ENCODE measurements at regions not wholly inside any gene's neighbourhood (a gene's known extent, or its start where the extent isn't known, plus 50 kb on each side); places are given as distances from the start of the nearest gene placed in this dataset.
"Not testable (repeated sequence)": the region's sequence is repeated elsewhere in the genome, so short reads cannot be mapped to it uniquely, and the experiment has no call there.

GRCh38 chr14:105602799-105603793, 76.7 kb downstream of the TMEM121 start:
- no peak for ATAC-seq
- intact Hi-C loops (cut with DNase I): no loop called here
- no peaks in the 10 kb centered on the region for H3K27me3 ChIP-seq
- no peak for FAIRE-seq
- no peak for TF ChIP-seq CTCF (IDR thresholded peaks at IDR 0.05)
- WGBS, 2 donors: 87% methylated on average over 6 of the region's 6 CpGs
- H3K36me3 ChIP-seq: no peaks in the 10 kb centered on the region
- H3K27ac ChIP-seq: no peak overlapping the region
- no peak overlapping the region for H3K4me3 ChIP-seq
- no peaks in the 10 kb centered on the region for H3K9me3 ChIP-seq
- DNase-seq: peak in 4 of 6 donors; percentile 4 to 52 (median 26)
- H3K4me1 ChIP-seq: no peaks in the 10 kb centered on the region

- ATAC-seq: not testable (repeated sequence)
These were observed 78.4 kb downstream of the TMEM121 start for GRCh38 chr14:105604531-105605463.

GRCh38 chr14:105605464-105606304, 79.3 kb downstream of the TMEM121 start:
- Histone ChIP-seq H3K27ac (no peak overlapping the region), H3K4me3 (no peak overlapping the region), H3K9me3 (no peaks in the 10 kb centered on the region), H3K27me3 (no peaks in the 10 kb centered on the region), H3K4me1 (no peaks in the 10 kb centered on the region), H3K36me3 (no peaks in the 10 kb centered on the region)
- no peak for TF ChIP-seq CTCF (IDR thresholded peaks at IDR 0.05)
- FAIRE-seq (no peak), DNase-seq (peak in 3 of 6 donors; percentile 4 to 56 (median 10)), ATAC-seq (no peak)
- 71 to 75% methylated on average over 23 to 24 of the region's 24 CpGs for WGBS, 2 donors
- intact Hi-C loops (cut with DNase I): no loop called here

More at GRCh38 chr14:105604531-105605463, 78.4 kb downstream of the TMEM121 start:
- H3K27ac ChIP-seq; H3K27me3 ChIP-seq; H3K4me1 ChIP-seq; intact Hi-C loops (cut with DNase I); FAIRE-seq; H3K9me3 ChIP-seq; H3K36me3 ChIP-seq; H3K4me3 ChIP-seq: not testable (repeated sequence)
- peak in 3 of 6 donors; percentile 2 to 35 (median 5) for DNase-seq
- WGBS, 2 donors: 77 to 84% methylated on average over 26 to 28 of the region's 32 CpGs

GRCh38 chr14:105606305-105606975, 80.1 kb downstream of the TMEM121 start:
- H3K36me3 ChIP-seq; H3K27ac ChIP-seq; intact Hi-C loops (cut with DNase I); H3K9me3 ChIP-seq; H3K27me3 ChIP-seq; H3K4me1 ChIP-seq; FAIRE-seq; ATAC-seq; H3K4me3 ChIP-seq: not testable (repeated sequence)
- DNase-seq: peak in 2 of 6 donors; percentile 7 to 44
- WGBS, 2 donors: 55 to 79% methylated on average over 10 to 15 of the region's 15 CpGs

- H3K27ac ChIP-seq; ATAC-seq; H3K36me3 ChIP-seq; H3K27me3 ChIP-seq; H3K4me3 ChIP-seq; FAIRE-seq; H3K9me3 ChIP-seq; intact Hi-C loops (cut with DNase I); H3K4me1 ChIP-seq: not testable (repeated sequence)
- 56 to 73% methylated on average over 11 to 15 of the region's 16 CpGs for WGBS, 2 donors
- DNase-seq: peak in 1 of 6 donors; percentile 23
These were observed 80.6 kb downstream of the TMEM121 start for GRCh38 chr14:105607025-105607424.

- not testable (repeated sequence) for DNase-seq, H3K9me3 ChIP-seq, H3K36me3 ChIP-seq, H3K27me3 ChIP-seq, H3K27ac ChIP-seq, ATAC-seq, H3K4me1 ChIP-seq, H3K4me3 ChIP-seq, FAIRE-seq
- intact Hi-C loops (cut with DNase I): loop anchor here in 1 of 3 donors (5.0 kb wide), 1 partner anchor 147 kb away; no protein-coding TSS in a partner anchor
- WGBS, 2 donors: 52 to 85% methylated on average over 2 of the region's 4 CpGs
These were observed 88.6 kb downstream of the TMEM121 start for GRCh38 chr14:105614987-105615386.

GRCh38 chr14:105615986-105616801, 89.8 kb downstream of the TMEM121 start:
- H3K4me3 ChIP-seq, H3K4me1 ChIP-seq, H3K36me3 ChIP-seq, H3K27ac ChIP-seq, H3K9me3 ChIP-seq, H3K27me3 ChIP-seq, FAIRE-seq: not testable (repeated sequence)
- intact Hi-C loops (cut with DNase I): loop anchor here in 2 of 3 donors (2.0 to 5.0 kb wide), 2 partner anchors 145 to 146 kb away; no protein-coding TSS in a partner anchor
- DNase-seq (peak in 2 of 6 donors; percentile 18 to 41), ATAC-seq (peak in 1 of 4 donors; percentile 22)
- 53 to 68% methylated on average over 20 to 23 of the region's 24 CpGs for WGBS, 2 donors
